Stimulated activated CD8-positive, alpha-beta memory T cell treated with anti-CD3 and anti-CD28 coated beads, Interleukin-15, amount 100 ng/mL, for 1 hour (primary cell): ENCODE measurements at regions not wholly inside any gene's neighbourhood (a gene's known extent, or its start where the extent isn't known, plus 50 kb on each side); places are given as distances from the start of the nearest gene placed in this dataset.
A peak's percentile ranks its signal among the peaks of the same experiment; 100 is the strongest.
"Not testable (repeated sequence)": the region's sequence is repeated elsewhere in the genome, so short reads cannot be mapped to it uniquely, and the experiment has no call there.

Source experiments
- DNase-seq: peaks from one replicate; pipeline ENCODE4 v3.0.0-alpha.2; 2020; ENCODE audit warnings: low read depth

DNA sequence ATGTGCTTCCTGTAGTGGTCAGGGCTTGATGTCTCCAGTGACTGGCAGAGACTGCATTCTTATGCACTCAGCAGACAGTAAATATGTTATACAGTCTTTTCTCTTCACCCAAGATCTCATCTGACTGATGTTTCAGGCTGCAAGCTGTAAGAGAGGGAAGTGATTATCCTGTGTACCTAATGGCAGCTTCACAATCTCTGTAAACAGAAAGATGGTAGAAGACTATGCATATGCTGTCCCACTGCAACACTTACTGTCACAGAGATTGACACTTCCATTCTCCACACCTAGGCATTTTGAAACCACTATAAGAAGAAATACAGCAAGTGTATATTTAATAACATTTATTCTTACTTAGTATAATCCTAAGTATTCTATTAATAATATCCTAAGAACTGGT lies 97.6 kb upstream of the ANXA1 start:
- no peak for DNase-seq

DNA sequence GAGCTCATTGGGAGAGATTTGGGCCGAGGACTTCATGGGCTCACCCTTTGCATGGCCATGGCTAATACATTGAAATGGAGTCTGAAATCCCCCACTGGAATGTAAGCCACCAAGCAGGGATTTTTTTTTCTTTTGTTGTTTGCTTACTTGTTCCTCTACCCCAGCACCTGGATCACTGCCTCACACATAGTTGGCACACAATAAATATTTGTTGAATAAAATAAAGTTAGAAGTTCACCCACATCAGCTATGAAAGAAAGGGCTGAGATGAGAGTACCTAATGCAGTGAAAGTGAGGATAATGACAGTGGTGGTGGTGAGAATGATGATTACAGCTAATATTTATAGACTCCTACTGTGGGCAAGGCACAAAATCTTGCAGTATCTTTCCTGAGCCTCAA lies 98.1 kb upstream of the ANXA1 start:
- DNase-seq, result no peak

DNA sequence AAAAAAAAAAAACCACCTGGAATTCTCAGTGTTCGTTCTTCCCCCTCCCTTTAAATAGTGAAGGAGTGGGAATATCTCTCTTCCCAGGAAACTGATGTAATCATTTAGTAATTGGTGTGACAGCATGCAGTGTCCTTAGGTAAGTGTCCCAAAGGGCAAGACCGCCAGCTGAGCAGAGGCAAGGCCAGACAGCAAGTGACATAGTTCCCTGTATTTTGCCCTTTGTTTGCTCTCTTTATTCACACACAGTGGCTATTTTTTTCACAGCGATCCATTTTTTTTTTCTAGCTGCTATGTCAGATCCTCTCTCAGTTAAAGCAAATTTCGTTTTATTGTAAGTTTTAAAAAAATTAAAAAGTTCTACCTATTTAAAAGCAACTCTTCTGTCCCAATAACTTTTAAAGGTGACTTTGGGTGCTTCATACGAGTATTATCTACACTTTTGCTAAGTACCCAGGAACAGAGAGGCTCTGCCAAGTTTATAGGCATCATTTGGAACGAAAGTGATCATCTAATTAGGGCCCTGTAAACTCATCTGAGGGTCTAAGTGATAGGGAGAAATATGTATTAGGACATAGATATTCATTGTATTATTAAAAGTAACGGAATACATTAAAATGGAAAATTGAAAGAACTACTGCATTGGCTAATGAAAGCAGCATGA lies 98.2 kb upstream of the ALDH1A1 start:
- DNase-seq, result no peak

DNA sequence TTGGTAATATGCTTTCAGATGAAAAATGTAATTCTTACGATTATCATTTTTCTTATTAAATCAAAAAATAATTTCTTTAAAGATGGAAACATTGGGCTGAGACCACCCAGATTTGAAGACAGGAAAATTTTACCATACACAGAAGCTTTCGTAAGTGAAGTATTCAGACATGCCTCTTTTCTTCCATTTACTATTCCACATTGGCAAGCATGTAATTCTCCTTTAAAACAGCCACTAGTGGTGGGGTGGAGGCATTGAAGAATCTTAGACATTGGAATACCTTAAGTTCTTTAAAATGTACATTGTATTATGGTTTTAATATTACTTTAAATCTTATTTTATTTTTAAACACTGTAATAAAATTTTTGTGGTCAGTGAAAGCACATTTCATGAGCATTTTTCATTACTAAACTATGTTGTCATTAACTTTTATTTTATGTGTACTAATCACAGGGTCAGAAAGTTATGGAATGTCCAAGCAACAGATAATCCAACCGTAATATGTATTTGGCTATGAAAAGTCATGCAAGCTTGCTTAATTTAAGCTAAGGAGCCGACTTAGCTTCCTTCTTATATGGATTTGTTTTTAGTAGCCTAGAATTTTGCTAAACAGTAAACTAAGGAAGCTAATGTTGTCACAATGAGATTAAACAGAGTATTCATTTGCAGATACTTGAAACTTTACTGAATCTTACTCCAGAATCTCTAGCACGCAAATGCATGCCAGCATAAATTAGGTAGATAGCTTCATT lies 97.4 kb upstream of the ALDH1A1 start:
- no peak for DNase-seq

DNA sequence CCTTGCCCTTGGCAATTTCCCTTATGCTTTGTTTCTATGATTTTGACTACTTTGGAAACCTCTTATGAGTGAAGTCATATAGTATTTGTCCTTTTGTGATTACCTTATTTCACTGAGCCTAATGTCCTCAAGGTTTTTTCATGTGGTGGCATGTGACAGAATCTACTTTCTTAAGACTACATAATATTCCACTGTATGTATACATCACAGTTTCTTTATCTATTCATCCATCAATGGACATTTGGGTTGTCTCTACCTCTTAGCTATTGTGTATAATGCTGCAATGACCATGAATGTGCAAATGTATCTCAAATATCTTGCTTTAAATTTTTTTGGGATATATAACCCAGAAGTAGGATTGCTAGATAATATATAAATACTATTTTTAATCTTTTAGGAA lies 96.4 kb upstream of the ALDH1A1 start:
- DNase-seq, result no peak

DNA sequence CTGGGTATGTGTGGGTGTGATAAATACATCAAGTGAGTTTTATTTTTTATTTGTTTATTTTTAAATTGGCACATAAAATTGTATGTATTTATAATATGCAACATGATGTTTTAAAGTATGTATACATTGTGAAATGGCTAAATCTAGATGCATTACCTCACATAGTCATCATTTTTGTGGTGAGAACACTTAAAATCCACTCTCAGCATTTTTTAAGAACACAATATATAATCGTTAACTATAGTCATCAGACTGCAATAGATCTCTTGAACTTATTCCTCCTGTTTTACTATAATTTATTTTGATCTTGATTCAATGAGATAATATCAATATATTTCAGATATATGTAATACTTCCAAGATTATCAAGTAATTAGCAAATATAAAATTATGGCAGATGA lies 93.9 kb upstream of the ALDH1A1 start:
- no peak for DNase-seq

DNA sequence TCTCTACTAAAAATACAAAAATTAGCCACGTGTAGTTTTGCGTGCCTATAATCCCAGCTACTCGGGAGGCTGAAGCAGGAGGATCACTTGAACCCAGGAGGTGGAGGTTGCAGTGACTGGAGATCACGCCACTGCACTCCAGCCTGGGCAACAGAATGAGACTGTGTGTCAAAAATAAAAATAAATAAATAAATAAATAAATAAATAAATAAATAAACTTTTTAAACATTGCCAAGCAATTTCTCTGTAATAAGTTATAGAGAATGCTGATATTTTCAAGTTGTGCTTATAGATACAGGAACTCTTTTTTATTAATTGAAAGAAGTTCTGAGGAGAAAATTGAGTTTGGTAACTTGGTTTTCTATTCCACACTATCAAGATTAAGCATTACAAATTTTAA lies 91.9 kb upstream of the ALDH1A1 start:
- not testable (repeated sequence) for DNase-seq

DNA sequence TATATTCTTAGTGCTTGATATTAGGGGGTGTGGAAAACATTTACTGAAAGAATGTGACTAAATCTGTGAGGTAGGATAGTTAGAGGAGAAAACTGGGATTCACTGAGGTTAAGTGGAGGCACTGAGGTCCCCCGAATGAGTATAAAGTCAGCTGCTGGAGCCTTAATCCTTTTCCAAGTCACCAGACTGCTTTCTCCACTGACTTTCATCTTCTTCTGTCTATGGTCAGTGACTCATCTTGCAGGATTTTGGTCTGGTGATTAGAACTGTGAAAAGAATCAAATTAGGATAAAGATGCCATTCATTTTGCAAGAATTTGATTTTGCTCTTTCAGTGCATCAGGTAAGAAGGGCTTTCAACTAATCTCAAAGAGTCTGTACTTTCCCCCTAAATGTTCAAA lies 89.3 kb upstream of the ALDH1A1 start:
- no peak for DNase-seq

DNA sequence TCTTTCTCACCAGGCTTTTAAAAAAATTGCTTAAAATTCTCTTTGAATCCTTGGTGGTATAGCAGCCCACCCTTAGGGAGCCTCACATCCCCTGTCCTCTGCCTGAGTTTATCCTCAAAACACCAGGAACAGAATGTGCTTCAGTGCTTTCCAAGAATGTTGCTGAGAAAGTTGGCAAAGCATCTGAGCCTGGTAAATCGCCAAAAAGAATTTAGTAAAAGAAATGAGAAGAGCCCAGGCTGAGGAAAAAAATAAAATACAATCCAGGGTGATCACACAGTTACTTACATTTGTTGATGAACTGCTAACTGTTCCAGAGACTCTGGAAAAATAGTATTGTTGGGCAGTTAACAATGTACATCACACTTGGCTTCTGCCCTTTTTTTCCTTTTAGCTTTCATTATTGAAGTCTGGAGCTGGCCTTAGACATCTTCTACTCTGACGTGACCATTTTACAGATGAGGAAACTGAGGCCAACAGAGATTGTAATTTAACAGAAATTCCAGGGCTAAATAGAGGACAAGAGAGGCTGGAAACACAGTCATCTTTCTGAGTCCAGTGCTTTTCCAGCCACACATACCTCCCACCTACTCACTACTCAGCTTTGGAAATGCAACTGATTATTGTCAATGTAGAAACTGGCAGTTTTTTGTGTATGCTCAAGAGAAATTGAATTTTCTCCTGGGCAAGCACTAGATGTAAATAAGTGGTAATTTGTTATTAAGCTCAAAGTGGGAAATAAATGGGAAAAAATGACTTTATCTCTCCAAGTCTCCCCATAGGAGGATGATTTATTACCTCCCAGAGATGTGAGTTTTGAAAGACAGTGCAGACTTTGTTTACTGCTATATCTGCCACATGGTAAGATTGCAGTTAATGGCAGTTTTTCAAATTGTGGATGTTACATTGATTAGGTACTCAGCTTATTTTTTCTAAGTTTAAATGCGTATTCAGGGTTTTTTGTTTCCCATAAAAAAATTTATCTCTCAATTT lies 86.7 kb upstream of the ALDH1A1 start:
- DNase-seq, result no peak

DNA sequence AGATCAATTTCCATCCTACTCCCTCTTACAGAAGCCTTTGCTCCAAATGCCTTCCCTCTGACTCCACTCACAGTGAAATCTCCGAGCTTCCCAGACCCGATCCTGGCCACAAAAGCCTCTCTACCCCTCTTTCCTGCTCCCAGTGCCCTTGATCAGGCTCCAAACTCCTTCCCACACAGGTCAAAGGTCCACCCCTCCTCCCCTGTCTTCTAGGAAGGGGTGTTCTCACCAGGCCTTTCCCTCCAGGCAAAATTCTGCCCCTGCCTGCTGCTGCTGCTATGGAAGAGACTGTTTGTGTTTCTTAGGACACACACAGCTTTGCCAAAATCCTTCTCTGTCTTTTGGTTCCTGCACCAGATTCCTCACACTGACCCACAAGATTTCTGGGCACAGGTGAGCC lies 85.8 kb upstream of the ALDH1A1 start:
- no peak for DNase-seq

DNA sequence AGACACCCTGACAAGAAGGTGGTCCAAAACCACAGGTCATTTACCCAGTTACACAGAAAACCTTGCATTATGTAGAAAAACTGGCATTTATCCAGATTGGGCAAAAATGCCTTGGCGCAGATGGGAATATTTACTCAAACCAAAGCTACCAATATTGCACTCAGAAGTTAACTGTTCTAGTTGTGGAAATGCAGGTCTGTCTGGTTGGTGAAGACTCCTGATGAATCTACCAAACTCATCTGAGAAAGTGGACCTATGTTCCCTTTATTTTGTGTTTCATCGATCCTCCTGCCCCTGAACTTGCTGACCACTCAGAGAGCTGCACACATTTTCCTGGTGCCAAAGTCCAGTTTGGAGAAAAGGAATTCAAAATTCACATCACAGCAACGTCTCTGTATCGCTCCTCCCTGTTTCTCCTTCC lies 85.2 kb upstream of the ALDH1A1 start:
- no peak for DNase-seq

DNA sequence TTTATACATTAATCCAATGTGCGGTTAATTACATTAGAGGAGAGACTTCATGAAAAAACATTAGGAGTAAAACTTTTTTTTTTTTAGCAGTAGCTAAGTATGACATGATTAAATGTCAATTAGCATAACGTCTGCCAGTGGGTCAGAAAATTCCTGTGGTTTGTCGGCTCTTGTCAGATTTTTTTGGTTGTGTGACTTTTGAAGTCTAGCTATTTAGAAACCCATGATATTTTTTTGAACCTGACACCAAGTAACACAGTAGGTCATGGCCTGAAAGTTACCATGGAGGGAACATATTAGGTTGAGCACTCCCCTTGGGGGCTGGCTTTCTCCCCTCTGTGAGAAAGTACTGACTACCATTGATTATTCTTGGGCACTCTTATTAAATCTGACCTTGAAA lies 84.8 kb upstream of the ALDH1A1 start:
- DNase-seq, result no peak

DNA sequence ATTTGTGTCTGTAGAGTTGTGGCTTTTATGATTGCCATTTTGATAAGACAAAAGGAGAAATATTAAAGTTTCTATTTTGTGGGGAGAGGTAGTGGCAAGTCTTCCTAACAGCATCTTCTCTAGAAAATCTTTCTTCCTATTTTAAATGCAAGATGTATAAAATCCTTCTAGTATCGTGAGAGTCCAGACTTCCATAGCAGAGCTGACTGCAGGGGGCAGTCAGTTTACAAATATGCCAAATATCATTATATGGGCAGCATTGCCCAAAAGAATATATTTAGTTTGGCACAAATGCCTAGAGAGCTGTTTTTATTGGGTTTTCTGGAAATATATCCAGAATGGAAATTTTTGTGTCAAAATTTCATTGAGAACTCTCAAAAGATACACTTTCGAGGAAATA lies 82.1 kb upstream of the ALDH1A1 start:
- DNase-seq, result no peak

DNA sequence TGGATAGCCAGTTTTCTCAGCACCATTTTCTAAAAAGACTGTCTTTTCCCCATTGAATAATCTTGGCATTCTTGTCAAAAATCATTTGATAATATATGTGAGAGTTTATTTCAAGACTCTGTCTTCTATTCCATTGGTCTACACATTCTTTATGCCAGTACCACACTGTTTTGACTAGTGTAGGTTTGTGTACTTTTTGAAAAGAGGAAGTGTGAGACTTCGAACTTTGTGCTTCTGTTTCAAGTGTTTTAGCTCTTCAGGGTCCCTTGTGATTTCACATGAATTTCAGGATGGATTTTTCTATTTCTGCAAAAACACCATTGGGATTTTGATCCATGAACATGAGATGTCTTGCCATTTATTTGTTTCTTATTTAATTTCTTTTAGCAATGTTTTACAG lies 78.5 kb upstream of the ALDH1A1 start:
- DNase-seq, result no peak

DNA sequence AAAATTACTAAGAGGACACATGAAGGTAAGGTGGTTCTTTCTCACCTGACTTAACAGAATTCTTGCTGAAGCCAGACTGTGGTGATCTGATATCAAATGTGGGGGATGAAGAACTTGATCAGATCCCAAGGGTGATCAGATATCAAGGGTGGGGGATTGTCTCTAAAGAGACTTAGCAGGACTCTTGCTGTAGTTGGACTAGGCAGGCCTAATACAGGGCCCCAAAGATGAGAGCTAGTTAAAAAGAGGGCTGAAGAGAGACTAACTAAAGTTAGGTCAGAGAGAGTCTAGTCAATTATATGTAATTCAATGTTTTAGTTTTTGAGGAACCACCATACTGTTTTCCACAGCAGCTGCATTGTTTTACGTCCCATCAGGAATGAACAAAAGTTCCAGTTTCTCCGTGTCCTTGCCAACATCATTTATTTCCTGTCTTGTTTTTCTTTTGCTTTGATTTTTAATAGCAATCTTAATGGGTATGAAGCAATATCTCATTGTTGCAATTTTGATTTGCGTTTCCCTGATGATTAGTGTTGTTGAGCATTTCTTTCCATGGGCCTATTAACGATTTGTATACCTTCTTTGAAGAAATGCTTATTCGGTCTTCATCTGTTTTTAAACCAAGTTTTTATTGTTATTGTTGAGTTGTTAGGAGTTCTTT lies 77.6 kb upstream of the ALDH1A1 start:
- DNase-seq, result no peak

DNA sequence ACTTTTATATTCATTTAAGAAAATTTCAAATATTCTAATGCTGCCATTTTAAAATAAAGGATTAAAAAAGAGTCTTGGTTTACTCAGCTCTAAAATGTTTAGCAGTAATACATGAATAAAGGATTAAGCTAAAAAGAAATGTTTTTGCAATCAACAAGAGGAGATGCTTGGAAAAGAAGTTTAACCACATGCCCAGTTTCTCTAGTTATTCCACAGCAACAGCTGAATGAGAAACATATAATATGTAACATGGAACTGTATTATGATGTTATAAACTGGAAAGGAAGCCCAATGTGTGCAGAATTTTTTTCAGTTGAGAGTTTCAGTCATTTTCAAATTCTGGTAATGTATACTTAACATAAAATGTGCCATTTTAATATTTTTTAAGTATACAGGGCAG lies 76.5 kb upstream of the ALDH1A1 start:
- DNase-seq, result no peak

DNA sequence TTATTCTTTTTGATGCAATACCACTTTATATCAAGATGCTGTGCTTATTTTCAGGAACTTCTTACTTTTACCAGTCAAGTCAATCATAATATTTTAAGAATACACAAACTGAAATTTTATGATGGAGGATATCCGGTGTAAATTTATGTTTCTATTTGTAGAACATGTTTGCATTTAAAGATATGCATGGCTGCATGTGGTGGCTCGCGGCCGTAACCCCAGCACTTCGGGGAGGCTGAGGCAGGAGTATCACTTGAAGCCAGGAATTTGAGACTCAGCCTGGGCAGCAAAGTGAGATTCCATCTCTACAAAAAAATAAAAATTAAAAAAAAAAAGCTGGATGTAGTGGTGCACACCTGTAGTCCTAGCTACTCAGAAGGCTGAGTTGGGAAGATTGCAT lies 73.5 kb upstream of the ALDH1A1 start:
- DNase-seq, result no peak

DNA sequence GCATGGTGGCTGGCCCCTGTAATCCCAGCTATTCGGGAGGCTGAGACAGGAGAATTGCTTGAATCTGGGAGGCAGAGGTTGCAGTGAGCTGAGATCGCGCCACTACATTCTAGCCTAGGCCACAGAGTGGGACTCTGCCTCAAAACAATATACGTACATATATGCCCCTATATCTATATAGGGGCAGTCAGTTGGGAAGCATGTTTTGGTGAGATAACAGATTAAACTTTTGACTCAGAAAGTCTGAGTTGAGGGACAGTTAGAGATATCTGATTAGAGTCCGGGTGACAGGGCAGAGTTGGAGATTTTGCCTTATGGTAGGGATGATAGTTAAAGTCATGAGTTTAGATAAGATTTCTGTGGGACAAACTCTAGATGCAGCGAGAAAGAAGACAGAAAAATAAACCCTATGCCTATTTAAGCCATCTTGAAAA lies 71.8 kb upstream of the ALDH1A1 start:
- DNase-seq, result no peak

DNA sequence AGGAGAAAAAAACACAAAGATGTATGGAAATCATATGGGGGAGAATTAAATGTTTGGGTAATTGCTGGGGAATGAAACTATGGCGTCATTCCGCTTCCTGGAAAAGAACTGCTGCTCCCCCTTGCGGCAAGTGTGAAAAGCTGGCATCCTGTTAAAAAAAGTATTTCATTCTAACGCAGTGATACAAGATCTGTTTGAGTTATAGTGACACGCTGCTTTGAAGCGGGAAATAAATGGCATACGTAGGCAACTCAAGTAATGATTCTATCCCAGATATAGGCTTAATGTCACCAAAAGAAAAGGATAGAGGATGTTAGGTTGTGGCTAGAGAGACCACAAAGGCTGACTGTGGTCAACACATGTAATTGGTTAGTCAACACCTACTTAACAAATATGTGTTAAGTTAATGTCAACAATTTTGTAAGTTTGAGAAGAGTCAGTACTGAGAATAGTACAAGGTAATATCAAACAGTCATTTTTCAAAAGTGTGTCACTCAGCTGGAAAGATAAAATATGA lies 70.2 kb upstream of the ALDH1A1 start:
- DNase-seq, result peak; percentile 20

DNA sequence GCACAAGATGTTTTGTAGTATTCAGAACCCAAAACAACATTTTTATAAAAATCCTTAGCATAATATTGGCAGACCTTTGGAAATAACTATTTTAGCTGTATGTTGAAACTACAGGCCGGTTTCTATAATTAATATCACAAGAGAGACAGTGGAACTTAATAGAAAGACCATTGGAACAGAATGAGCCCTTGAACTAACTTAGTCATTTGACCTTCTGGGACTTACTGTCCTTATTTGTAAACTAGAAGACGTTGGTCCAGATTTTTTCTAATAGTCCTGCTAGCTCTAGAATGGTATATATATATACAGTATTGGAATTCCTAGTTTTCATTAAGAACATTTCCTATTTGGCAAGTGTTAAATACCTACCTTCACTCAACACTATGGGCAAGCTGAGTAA lies 69.5 kb upstream of the ALDH1A1 start:
- DNase-seq, result no peak

DNA sequence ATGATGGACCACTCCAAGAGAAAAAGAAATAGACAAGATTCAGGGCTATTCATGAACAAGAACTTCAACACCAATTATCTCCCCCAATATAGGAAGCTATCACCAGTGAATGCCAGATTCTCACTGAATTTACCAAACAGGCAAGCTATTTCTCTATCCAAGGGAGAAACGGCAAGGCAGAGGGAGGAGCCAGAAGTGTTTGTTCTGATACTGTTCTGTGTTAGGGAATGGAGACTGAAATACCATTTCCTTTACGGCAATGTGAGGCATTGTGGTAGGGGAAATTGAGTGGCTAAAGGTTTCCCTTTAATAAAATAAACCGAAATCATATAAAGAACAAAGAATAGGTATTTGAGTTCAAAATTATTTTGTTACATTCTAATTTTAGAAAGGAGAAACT lies 68.0 kb upstream of the ALDH1A1 start:
- no peak for DNase-seq

DNA sequence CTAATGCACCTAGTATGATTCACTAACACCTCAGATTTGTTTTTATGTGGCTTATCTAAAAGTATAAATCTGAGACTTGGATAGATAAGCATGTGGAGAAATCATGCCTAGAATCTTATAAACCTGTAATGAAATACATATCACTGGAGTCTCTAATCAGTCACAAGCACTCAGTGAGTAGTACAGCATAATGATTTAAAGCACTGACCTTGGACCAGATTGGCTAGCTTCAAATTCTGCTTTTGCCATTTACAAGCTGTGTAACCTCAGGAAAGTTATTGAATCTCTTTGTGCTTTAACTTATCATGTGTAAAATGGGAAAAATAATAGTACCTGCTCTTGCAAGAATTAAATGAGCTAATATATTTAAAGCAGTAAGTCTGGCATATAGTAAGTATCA lies 61.2 kb upstream of the ALDH1A1 start:
- no peak for DNase-seq
